HG03139 (cell line): ENCODE measurements at regions not wholly inside any gene's neighbourhood (a gene's known extent, or its start where the extent isn't known, plus 50 kb on each side); places are given as distances from the start of the nearest gene placed in this dataset.
"Not testable (repeated sequence)": the region's sequence is repeated elsewhere in the genome, so short reads cannot be mapped to it uniquely, and the experiment has no call there.

ENCODE experiments used
- ATAC-seq: cut with Tn5 transposase; IDR thresholded peaks from one replicate; pipeline ENCODE4 v1.9.1; 2021; ENCODE audit not compliant: unreplicated experiment

DNA sequence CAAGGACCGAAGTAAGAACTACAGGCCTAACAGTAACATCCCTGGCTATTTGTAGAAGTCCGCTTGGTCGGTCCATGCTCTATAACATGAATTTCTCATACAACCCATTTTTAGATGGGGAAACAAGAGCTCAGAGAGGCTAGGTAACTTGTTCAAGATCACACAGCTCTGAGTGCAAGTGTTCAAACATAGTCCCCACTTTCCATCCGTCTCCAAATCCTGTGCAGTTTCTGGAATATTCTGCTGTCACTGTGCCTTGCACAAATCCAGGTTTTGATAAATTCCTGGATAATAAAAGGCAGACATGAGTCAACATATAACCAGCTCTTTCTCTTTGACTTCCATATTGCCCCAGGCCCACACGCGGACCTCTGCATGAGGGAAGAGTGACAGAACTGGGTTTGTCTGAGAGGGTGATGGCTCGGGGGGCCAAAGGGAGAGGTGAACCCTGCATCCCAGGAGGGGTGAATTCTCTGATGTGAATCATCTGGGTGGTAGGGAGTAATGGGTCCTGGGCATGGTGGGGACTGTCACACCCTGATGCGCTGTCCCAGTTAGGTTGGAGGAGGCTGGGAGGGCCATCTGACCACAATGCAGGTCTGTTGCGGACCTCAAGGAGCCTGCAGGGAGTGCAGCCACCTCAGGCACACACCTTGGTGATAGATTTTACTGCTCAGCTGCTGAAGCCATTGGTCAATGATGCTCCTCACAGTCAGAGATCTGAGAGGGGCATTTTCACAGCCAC is 162.2 kb downstream of the SMAD6 start:
- no peak for ATAC-seq

DNA sequence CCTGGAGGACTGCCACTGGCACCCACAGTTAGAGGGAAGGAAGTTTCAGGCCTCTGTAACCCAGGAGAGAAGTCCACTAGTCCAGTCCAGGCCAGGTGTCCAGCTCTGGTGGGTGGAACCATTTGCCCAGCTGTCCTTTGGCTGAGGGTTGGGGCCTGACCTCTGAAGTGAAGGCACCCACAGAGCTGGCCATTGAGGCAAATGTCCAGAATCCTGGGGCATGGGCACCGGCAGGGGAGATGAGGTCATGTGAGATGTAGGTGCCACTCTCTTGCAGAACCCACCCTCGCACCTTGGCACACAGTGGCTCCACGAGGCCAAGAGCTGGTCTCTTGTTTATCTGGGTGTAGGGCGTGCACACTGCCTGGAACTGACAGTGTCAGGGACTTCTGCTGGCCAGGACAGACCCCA is 162.8 kb downstream of the SMAD6 start:
- ATAC-seq, result no peak

DNA sequence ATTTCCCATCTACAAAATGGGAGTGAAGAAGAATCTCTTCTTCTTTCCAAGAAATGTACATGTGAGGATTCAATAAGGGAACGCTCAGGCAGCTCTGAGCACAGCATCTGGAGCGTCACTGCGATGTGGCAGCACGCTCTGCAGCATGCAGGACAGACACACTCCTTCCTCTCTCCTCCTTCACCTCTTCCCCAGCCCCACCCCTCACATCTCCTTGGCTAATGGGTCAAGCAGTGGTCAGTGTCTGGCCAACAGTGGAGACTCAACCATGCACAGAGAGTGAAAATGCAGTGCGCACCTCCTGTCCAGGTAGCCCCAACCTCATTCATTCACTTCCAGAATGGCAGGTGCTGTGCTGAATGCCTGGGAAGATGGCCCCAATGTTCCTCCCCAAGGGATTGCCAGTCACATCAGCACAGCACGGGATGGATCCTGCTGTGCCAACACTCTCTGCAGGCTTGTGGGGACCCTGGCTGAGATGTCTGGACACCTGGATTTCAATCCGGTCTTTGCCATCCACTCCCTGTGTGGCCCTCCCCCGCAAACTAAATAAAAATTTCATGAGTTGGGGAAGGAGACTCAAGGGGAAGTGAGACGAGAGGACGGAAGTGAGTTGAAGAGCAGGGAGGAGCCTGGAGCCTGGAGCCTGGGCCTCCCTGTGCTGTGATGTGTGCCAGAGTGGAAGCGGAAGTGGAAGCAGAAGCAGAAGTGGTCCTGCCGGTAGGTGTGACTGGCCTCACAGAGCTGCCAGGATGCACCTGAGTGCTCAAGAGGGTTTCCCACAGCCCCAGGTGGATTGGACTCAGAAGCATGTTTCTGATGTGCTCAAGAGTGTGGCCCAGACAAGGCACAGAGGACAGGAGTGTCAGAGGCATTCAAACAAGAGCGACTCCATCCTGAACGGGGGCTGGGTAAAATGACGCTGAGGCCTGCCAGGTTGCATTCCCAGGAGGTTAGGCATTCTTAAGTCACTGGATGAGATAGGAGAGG is 163.9 kb downstream of the SMAD6 start:
- peak; percentile 93 for ATAC-seq

DNA sequence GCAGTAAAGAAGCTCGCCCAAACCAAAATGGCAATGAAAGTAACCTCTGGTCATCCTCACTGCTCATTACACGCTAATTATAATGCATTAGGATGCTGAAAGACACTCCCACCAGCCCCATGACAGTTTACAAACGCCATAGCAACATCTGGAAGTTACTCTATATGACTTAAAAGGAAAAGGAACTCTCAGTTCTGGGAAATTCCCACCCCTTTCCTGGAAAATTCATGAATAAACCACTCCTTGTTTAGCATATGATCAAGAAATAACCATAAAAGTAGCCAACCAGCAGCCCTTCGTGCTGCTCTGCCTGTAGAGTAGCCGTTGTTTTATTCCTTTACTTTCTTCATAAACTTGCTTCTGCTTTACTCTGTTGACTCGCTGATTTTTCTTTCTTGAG is 164.6 kb downstream of the SMAD6 start:
- no peak for ATAC-seq

DNA sequence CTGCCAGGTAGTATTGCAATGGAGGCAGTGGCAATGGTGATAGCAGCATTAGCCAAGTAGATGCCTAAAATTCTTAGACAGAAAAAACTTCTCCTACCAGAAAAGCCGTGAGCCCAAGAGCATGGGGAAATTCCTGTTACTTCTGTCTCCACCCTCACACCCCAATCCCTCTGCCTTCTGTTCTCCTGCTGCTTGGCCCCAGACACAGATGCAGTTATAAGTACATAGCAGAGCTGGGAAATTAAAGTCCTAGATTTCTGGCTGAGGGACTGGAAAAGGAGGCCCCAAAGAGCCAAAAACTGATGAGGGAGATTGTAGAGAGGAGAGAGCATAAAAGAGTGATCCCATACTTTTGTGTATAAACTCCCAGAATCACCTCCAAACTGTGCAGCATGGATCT is 166.9 kb downstream of the SMAD6 start:
- no peak for ATAC-seq

DNA sequence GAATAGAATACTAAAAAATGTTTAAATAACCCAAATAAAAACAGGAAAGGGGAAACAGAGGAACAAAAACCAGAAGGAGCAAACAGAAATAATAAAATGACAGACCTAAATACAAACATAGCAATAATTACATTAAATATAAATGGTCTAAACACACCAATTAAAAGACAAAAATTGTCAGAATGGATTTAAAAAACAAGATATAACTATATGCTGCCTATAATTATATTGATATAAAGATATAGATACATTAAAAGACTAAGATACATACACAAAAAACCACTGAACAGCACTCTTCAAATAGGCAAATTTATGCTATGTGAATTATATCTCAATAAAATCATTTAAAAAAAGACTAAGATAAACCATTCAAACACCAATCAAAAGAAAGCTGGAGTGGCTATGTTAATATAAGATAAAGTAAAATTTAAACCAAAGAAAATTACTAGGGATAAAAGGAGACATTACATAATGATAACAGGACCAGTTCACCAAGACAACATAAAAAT is 168.9 kb downstream of the SMAD6 start:
- ATAC-seq, result no peak

DNA sequence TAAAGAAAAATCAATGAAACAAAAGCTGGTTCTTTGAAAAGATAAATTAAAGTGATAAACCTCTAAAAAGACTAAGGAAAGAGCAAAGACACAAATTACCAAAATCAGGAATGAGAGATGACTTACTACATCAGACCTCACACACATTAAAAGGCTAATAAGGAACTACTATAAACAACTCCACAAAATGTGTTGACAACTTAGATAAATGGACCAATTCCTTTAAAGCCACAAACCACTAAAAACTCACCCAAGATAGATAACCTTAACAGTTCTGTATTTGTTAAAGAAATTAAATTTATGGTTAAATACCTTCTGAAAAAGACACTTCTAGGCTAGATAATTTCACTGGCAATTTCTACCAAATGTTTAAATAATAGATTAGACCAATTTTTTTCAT is 170.4 kb downstream of the SMAD6 start:
- ATAC-seq, result no peak

DNA sequence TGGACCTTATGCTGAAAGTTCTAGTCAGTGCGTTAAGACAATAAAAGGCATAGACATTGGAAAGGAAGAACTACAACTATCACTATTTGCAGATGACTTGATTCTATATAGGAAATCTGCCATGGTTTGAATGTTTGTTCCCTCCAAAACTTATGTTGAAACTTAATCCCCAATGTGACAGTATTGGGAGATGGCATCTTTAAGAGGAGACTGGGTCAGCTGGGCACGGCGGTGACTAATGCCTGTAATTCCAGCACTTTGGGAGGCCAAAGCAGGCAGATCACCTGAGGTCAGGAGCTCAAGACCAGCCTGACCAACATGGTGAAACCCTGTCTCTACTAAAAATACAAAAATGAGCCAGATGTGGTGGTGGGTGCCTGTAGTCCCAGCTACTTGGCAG is 171.3 kb downstream of the SMAD6 start:
- not testable (repeated sequence) for ATAC-seq

DNA sequence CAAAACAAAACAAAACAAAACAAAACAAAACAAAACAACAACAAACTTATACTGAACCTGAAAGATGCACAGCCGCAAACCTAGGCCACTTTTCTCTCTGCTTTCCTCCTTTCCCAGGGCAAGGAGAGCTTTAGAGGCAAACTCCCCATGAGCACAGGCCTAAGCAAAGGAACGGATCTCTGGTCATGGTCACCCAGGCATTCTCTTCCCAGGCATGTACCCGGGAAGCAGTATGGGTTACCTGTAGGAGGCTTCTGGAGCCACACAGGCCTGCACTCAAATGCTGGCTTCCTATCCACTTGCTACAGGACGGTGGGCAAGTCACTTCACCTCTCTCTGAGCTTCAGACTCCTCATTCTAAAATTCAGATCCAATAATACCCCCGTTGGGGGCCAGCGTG is 171.8 kb downstream of the SMAD6 start:
- no peak for ATAC-seq

DNA sequence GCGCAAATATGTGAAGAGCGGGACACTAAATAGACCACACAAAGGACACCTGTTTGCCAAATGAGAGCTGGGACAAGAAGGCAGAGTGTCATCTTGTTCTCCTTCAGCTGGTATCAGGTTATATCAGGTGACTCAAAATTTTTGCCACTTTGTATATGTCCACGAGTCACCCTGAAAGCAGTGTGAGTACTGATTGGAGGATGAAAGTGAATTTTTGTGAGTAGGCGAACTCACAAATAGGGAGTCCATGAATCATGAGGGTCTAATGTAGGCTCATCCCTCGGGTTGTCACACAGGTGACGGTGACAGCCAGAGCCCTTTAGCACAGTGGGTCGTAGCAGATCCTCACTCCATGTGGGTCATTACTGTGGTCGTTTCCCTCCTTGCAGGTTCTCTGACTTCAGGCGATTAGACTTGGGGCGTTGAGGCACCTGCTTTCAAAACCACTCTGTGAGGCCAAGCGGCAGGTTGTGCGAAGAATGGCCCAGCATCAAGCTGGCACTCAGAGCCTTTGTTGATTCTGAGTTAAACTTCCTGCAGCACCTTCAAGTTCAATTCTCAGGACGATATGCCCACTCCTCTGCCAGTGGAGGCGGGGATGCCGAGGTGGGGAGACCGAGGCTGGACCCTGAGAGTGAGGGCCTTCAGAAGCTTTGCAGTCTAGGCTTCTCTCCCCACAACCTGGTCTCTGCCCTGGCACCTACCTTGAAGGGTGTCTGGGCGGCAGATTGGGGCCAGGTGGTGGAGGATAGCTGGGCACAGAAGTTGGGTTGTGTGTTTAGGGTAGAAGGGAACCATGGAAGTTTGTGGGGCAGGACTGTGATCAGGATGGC is 173.8 kb downstream of the SMAD6 start:
- ATAC-seq, result no peak

DNA sequence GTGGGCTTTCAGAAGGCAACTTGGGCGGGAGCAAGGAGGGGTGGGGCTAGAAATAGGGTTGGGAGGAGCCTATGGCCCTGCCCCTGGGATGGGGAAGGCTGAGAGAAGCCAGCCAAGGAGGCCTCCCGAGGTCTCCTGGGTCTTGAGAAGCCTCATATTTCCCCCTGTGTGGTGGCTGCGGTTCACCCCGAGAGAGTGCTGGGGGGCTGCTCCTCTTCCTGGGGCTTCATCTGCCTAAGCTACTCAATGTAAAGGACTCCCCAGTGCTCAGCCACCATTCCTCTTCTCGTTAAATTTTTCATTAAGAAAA is 174.3 kb downstream of the SMAD6 start:
- no peak for ATAC-seq

DNA sequence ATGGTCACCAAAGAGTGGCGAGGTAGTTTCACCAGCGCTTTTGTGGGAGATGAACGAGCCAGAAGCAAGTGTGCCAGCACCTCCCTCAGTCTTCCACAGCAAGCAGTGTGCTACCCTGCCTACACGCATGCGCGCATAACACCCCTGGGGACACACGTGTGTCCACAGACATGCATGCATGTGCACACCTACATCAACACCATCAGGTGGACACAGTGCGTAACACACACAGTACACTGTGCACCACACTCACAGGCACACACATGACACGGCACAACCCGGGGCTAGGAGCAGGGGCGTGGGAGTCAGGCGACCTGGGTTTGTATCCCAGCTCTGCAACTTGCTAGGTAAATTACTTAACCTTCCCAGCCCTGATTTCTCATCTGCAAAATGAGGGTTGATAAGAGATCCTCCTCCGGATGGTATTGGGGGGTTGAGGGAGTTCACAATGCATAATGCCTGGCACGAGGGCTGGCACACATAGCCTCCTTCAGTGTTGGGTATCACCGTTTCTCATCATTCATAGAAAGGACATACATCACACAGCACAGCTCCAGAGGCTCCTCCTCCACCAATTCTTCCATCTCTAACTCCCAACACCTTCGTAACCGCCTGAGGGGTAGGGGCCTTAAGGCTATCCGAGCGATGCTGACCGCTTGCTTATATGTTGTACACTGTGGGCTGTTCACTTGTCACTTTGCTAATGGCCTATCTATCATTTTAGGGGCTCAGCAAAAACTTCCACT is 174.9 kb downstream of the SMAD6 start:
- no peak for ATAC-seq

DNA sequence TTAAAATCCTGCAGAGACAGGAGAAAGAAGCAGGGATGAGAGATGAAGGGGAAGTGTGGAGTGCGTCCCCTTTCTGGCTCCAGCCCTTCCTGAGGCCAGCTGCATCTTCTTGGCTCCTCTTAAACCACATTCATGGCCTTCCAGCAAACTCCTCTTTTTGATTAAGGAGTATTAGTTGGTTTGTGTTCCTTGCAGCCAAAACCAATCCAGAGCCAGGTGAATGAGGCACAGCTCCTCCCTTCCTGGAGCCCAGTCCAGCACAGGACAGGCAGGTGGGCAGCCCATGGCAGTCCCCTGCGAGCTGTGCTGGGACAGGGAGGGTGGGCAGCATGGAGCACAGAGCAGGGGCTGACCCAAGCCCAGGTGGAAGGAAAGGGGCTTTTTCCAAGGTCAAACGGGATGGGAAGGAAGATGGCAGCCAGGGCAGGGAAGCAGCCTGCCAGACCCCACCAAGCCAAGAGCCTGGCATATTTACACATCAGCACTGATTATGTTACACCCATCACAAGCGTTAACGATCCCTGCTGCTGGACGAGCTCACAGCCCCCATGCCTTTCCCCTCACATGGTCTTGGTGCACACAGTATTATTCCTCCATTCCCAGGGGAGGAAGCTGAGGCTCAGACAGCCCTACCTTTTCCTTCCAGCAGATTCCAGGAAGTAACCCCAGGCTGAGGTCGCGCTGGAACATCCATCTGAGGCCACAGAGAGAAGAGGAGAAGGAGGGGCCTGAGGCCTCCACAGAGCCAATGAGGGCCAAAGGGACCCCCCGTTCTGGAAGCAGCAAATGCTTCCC is 175.6 kb downstream of the SMAD6 start:
- ATAC-seq, result no peak

DNA sequence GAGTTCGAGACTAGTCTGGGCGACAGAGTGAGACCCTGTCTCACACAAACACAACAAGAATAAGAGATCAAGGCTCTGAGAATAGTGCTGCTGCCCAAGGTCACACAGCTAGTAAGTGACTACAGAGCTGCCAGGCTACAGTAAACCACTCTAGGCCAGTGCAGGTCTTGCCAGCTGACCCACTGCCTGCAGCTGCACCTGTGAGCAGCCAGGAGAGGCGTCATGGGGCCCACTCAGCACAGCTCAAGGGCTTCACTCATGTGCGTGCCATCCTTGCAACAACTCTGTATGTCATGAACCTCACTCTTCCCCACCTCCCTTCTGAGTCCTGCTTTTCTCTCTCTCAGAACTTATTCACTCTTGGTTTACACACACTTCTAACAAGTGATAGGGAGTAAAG is 176.7 kb downstream of the SMAD6 start:
- ATAC-seq, result no peak

DNA sequence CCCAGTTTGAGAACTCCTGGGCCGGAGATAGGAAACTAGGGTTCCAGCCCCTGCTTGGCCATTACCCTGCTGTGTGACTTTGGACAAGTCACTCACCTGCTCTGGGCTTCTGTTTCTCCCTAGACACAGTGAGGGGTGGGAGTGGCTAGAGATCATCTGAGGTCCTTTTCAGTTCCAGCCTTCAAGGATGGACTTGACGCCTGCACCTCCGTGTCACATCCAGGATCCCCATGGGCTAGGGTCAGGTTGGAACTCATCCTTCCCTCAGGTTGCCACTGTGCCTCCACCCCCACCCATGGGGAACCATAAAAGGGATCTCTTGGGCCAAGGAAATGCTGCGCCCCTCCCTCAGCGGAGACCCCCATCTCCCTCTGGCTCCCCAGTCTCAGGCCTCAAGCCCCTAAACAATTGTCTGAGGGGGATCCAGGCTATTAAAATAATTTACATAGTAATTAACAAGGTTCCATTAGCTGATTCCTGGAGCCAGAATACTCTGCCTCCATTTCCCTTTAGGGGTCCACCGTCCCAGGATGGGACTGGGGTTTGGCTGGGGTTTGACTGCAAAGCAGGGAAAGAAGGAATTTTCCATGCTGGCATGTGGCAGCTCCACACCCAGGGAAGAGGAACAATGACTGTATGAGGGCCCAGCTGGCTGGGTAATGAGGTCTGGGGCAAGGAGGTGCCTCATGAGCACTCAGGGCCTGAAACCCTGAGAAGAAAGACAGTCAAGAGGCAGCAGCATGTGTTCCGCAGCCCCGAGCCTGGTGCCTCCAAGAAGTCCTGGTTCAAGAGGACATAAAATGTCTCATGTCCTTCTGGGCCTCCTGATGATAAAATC is 177.7 kb downstream of the SMAD6 start:
- ATAC-seq, result no peak

DNA sequence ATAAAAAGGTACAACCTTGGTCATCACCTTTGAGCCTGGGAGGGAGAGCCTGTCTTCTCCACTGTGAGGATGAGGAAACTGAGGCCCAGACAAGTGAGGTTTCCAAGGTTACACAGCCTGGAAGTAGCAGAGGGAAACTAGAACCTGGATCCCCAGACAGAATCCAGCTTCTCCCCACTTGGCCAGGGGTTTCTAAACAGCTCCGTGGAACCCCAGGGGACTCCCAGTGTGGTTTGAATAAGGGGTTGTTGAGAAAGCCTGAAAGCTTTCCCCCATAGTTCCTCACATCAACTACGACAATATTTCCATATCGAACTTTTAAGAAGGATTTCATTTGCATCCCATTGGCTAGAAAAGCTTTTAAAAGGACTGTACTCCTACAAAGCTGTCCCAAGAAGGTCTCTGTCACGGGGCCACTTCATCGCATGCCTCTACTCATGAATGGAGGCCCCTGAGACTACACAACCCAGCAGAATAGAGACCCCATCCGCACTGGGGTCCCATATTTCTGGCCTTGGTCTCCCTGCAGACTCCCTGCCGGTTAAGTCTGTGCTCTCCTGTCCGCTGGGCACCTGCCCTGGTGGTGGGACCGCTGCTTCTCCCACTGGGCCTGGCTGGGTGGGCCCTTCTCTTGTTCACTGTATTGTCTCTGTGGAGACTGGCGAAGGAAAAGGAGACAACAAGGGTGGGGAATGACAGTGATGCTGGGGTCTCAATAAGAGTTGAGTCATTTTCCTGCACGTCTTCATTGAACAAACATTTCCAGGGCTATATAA is 178.5 kb downstream of the SMAD6 start:
- no peak for ATAC-seq

DNA sequence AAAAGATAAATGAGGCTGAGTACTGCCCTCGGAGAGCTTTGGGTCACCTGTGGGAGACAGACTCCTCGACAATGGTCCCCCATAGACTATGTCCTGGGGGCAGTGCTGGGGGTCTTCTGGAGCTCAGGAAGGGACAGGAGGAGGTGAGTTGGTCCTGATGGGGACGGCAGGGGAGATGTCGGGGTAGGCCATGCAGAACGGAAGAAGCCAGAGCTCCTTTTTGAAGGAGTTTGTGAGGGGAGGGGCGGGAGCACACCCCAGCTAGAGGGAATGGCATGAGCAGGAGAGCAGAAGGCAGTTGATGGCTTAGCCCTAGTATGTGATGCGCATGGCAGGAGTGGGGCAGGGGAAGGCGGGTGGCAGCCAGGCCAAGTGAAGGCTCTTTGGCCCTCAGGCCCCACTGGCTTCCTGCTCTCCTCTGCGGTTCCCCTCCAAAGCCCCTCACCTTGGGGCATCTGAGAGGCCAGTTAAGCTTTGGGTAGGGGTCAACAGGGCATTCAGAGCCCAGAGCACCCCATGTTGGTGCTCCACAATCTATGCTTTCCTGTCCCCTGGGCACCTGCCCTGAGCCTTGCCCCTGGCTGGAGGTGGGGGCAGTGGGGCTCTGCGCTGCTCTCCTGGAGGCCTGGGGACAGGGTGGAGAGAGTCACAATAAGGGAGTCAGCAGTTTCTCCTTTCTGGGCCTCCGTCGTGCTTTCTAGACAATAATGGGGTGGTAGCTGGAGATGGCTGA is 179.3 kb downstream of the SMAD6 start:
- no peak for ATAC-seq
